H1 (cell line): ENCODE measurements at regions not wholly inside any gene's neighbourhood (a gene's known extent, or its start where the extent isn't known, plus 50 kb on each side); places are given as distances from the start of the nearest gene placed in this dataset.
A peak's percentile ranks its signal among the peaks of the same experiment; 100 is the strongest.

Source experiments
- CTCF ChIA-PET: fragments of 300-600 bp; sonication (Branson Sonifier 250); formaldehyde crosslinking; loops from one replicate; lab custom pipeline; 2021; ENCODE audit not compliant: partially characterized antibody; lab: Charles Lee
- POLR2A ChIA-PET: fragments of 300-600 bp; sonication (Branson Sonifier 250); formaldehyde crosslinking; loops from one replicate; lab custom pipeline; 2021; ENCODE audit warnings: inconsistent platforms; ENCODE audit not compliant: partially characterized antibody; lab: Charles Lee
- DNase-seq, 2 experiments: peaks; one replicate each; pipeline versions ENCODE4 v3.0.0 to v3.0.0-alpha.2; 2010 to 2022; ENCODE audit warnings: low spot score in 2 of 2, low read depth in 1 of 2, mixed read lengths in 1 of 2
- FAIRE-seq: peaks from 2 replicates; lab custom pipeline; 2011; peaks lifted over from hg19 to GRCh38; lab: Jason Lieb, UNC
- H2AFZ ChIP-seq: 2 replicates; pipeline ENCODE4 v1.8.1; 2012; ENCODE audit warnings: low read length, inconsistent platforms
- H2AK5ac ChIP-seq: 2 replicates; pipeline ENCODE4 v1.6.1; 2013; ENCODE audit warnings: low read depth, low read length
- H2BK120ac ChIP-seq: replicated peaks from 2 replicates; pipeline ENCODE3; 2013; ENCODE audit warnings: low read depth, low read length, inconsistent platforms
- H2BK12ac ChIP-seq: 2 replicates; pipeline ENCODE4 v1.6.1; 2013; ENCODE audit warnings: low read depth, low read length
- H2BK15ac ChIP-seq: 2 replicates; pipeline ENCODE4 v1.6.1; 2013; ENCODE audit warnings: low read length
- H2BK20ac ChIP-seq: 2 replicates; pipeline ENCODE4 v1.6.1; 2013; ENCODE audit warnings: low read length
- H2BK5ac ChIP-seq: 2 replicates; pipeline ENCODE4 v1.6.1; 2013; ENCODE audit warnings: low read depth, low read length
- H3K14ac ChIP-seq: 2 replicates; pipeline ENCODE4 v1.6.1; 2013; ENCODE audit warnings: inconsistent platforms; ENCODE audit not compliant: insufficient read length
- H3K18ac ChIP-seq: 2 replicates; pipeline ENCODE4 v1.6.1; 2013; ENCODE audit warnings: low read length; ENCODE audit errors: extremely low read depth
- H3K23ac ChIP-seq: 2 replicates; pipeline ENCODE4 v1.6.1; 2013; ENCODE audit warnings: inconsistent platforms; ENCODE audit not compliant: insufficient read length
- H3K23me2 ChIP-seq: 2 replicates; pipeline ENCODE4 v1.6.1; 2013; ENCODE audit warnings: low read depth, low read length
- H3K27ac ChIP-seq: 2 replicates; pipeline ENCODE4 v1.6.1; 2011; ENCODE audit warnings: low read depth, low read length, inconsistent platforms
- H3K27me3 ChIP-seq, 4 experiments: replicated peaks in 1 of 4; 1 replicate in 1 of 4; 2 replicates in 3 of 4; pipeline versions ENCODE4 v1.6.1 to v1.8.1; 2011 to 2013; ENCODE audit warnings: low read length in 3 of 4, mild to moderate bottlenecking in 3 of 4, inconsistent platforms in 2 of 4, mixed read lengths in 2 of 4, moderate library complexity in 1 of 4; ENCODE audit not compliant: control insufficient read depth in 3 of 4, insufficient read depth in 3 of 4; ENCODE audit errors: extremely low read depth in 1 of 4
- H3K36me3 ChIP-seq, 4 experiments: 2 replicates each; pipeline versions ENCODE4 v1.6.1 to v1.8.1; 2011 to 2013; ENCODE audit warnings: mild to moderate bottlenecking in 4 of 4, low read length in 3 of 4, moderate library complexity in 2 of 4, control low read depth in 1 of 4, inconsistent platforms in 1 of 4; ENCODE audit not compliant: insufficient read depth in 4 of 4, control insufficient read depth in 2 of 4
- H3K4ac ChIP-seq: replicated peaks from 2 replicates; pipeline ENCODE3; 2013; ENCODE audit warnings: low read length, low read depth, mixed read lengths, inconsistent platforms; ENCODE audit not compliant: insufficient read length
- H3K4me1 ChIP-seq, 4 experiments: replicated peaks in 1 of 4; 1 replicate in 1 of 4; 2 replicates in 3 of 4; pipeline versions ENCODE4 v1.6.1 to v1.8.1; 2011 to 2013; ENCODE audit warnings: low read length in 3 of 4, inconsistent platforms in 2 of 4, mixed read lengths in 1 of 4; ENCODE audit not compliant: insufficient read depth in 4 of 4, control insufficient read depth in 3 of 4
- H3K4me2 ChIP-seq, 2 experiments: 2 replicates each; pipeline versions ENCODE4 v1.6.1 to v1.8.1; 2011 to 2013; ENCODE audit warnings: low read depth in 2 of 2, low read length in 2 of 2, control low read depth in 1 of 2, inconsistent platforms in 1 of 2, mild to moderate bottlenecking in 1 of 2; ENCODE audit not compliant: insufficient read depth in 1 of 2
- H3K4me3 ChIP-seq, 4 experiments: fragments of 200-600, 300-600 bp in 1 of 4; sonication (generic), shearing (Covaris generic), sonication (Bioruptor Twin) in 1 of 4; 2 replicates each; pipeline versions ENCODE4 v1.5.1 to v1.8.1; 2011 to 2016; ENCODE audit warnings: low read length in 4 of 4, low read depth in 3 of 4, control low read depth in 2 of 4, inconsistent platforms in 2 of 4, mild to moderate bottlenecking in 2 of 4, mixed read lengths in 1 of 4, moderate library complexity in 1 of 4; ENCODE audit not compliant: insufficient read depth in 2 of 4; ENCODE audit errors: extremely low read depth in 1 of 4
- H3K56ac ChIP-seq: replicated peaks from 2 replicates; pipeline ENCODE3; 2013; ENCODE audit warnings: low read depth, mild to moderate bottlenecking, mixed read lengths, low read length, inconsistent platforms; ENCODE audit not compliant: insufficient read length
- H3K79me1 ChIP-seq: 2 replicates; pipeline ENCODE4 v1.6.1; 2013; ENCODE audit warnings: low read depth, low read length, control low read depth
- H3K79me2 ChIP-seq, 2 experiments: 2 replicates each; pipeline versions ENCODE4 v1.6.1 to v1.8.1; 2012 to 2013; ENCODE audit warnings: low read length in 2 of 2, mild to moderate bottlenecking in 2 of 2, inconsistent platforms in 1 of 2; ENCODE audit not compliant: insufficient read depth in 2 of 2, control insufficient read depth in 1 of 2
- H3K9ac ChIP-seq, 4 experiments: replicated peaks in 1 of 4; 1 replicate in 1 of 4; 2 replicates in 3 of 4; pipeline versions ENCODE4 v1.6.1 to v1.8.1; 2011 to 2013; ENCODE audit warnings: low read depth in 3 of 4, low read length in 3 of 4, control low read depth in 2 of 4, mild to moderate bottlenecking in 2 of 4, moderate library complexity in 2 of 4, inconsistent platforms in 1 of 4; ENCODE audit errors: extremely low read depth in 1 of 4
- H3K9me3 ChIP-seq, 2 experiments: 2 replicates each; pipeline versions ENCODE4 v1.6.1 to v1.8.1; 2012 to 2013; ENCODE audit warnings: mild to moderate bottlenecking in 2 of 2, moderate library complexity in 2 of 2, control low read depth in 1 of 2, inconsistent platforms in 1 of 2, low read depth in 1 of 2, low read length in 1 of 2, mixed read lengths in 1 of 2; ENCODE audit not compliant: insufficient read depth in 2 of 2
- H4K20me1 ChIP-seq, 2 experiments: replicated peaks in 1 of 2; 2 replicates each; pipeline versions ENCODE3 to v1.8.1; 2011 to 2013; ENCODE audit warnings: inconsistent platforms in 2 of 2, low read length in 2 of 2, mild to moderate bottlenecking in 1 of 2; ENCODE audit not compliant: insufficient read depth in 2 of 2, control insufficient read depth in 1 of 2
- H4K5ac ChIP-seq: 2 replicates; pipeline ENCODE4 v1.6.1; 2013; ENCODE audit warnings: low read length, low read depth, mixed read lengths, inconsistent platforms; ENCODE audit not compliant: insufficient read length
- H4K8ac ChIP-seq: 2 replicates; pipeline ENCODE4 v1.8.0; 2013; ENCODE audit warnings: mild to moderate bottlenecking, moderate library complexity, low read length, inconsistent platforms; ENCODE audit not compliant: insufficient read depth; ENCODE audit errors: extremely low read depth
- H4K91ac ChIP-seq: replicated peaks from 2 replicates; pipeline ENCODE3; 2013; ENCODE audit warnings: low read length, mixed read lengths, inconsistent platforms; ENCODE audit not compliant: insufficient read length
- EZH2 ChIP-seq: fragments of 200-600 bp; sonication (generic); IDR thresholded peaks from 2 replicates; pipeline ENCODE4 v1.7.1; 2012; ENCODE audit warnings: low read depth, mild to moderate bottlenecking, moderate library complexity, low read length, inconsistent platforms; ENCODE audit not compliant: severe bottlenecking
- HDAC6 ChIP-seq: IDR thresholded peaks from one replicate; pipeline ENCODE4 v1.7.1; 2012; ENCODE audit warnings: low read depth, mild to moderate bottlenecking, inconsistent platforms, low read length, moderate library complexity
- KDM1A ChIP-seq: fragments of 200-600, 300-600 bp; sonication (generic); IDR thresholded peaks from 2 replicates; pipeline ENCODE4 v1.7.1; 2016; ENCODE audit warnings: mild to moderate bottlenecking, low read length, borderline replicate concordance
- RBBP5 ChIP-seq: IDR thresholded peaks from 2 replicates; pipeline ENCODE4 v1.7.1; 2012; ENCODE audit warnings: low read depth, mild to moderate bottlenecking, inconsistent platforms, low read length, moderate library complexity, borderline replicate concordance
- SAP30 ChIP-seq: fragments of 300-600 bp; sonication (generic); IDR thresholded peaks from 2 replicates; pipeline ENCODE4 v1.7.1; 2012; ENCODE audit warnings: low read length, moderate library complexity, mild to moderate bottlenecking, inconsistent platforms; ENCODE audit not compliant: insufficient read depth, insufficient replicate concordance
- SP4 ChIP-seq: IDR thresholded peaks from 2 replicates; pipeline ENCODE4 v1.6.1; 2012; ENCODE audit warnings: low read length, inconsistent platforms
- WGBS, 2 experiments: shearing (Covaris generic) in 1 of 2; methylation state at CpG; one replicate each; pipeline versions ENCODE4 v1.1.6 to v1.1.7; 2013 to 2015; ENCODE audit warnings: low lambda C conversion rate in 2 of 2, mixed read lengths in 2 of 2, inconsistent platforms in 1 of 2, low coverage in 1 of 2, missing lambda C conversion rate in 1 of 2; ENCODE audit not compliant: insufficient replicate concordance in 2 of 2, insufficient coverage in 1 of 2, insufficient read length in 1 of 2; ENCODE audit errors: extremely low coverage in 1 of 2, missing lambda C conversion rate in 1 of 2; 5-methylcytosine and 5-hydroxymethylcytosine counted together

GRCh38 chr12:67504026-67504425 is 144.5 kb upstream of the DYRK2 start:
- Histone ChIP-seq H2AFZ (no peak overlapping the region), H3K14ac (no peak overlapping the region), H3K4ac (no peak overlapping the region), H3K23ac (no peak overlapping the region), H3K36me3 (no peaks in the 10 kb centered on the region), H2BK20ac (no peak overlapping the region), H4K8ac (no peak overlapping the region), H3K27me3 (no peaks in the 10 kb centered on the region), H2AK5ac (no peak overlapping the region), H2BK5ac (no peak overlapping the region), H3K9me3 (no peaks in the 10 kb centered on the region), H3K27ac (no peak overlapping the region), H2BK12ac (0 out of 2 replicates have a peak overlapping the region, but pooled peaks have one; percentile 70), H3K18ac (no peak overlapping the region), H2BK120ac (no peak overlapping the region), H4K5ac (no peak overlapping the region), H4K91ac (no peak overlapping the region), H3K4me1 (peaks cover 0 to 5% (median 2%) of the 10 kb centered on the region in 4 experiments; a peak in 2 of 7 replicates), H3K4me3 (no peak overlapping the region), H3K56ac (no peak overlapping the region), H3K79me2 (no peaks in the 10 kb centered on the region), H3K4me2 (no peak overlapping the region), H4K20me1 (no peaks in the 10 kb centered on the region), H3K79me1 (no peaks in the 10 kb centered on the region), H2BK15ac (no peak overlapping the region), H3K23me2 (no peaks in the 10 kb centered on the region; the same call in 1 of the 2 replicates), H3K9ac (no peak overlapping the region)
- POLR2A ChIA-PET = no interaction called here
- 95% methylated on average over 1 of the region's 1 CpG; no CpG with 5 or more reads in 1 of the 2 experiments for WGBS, 2 experiments
- CTCF ChIA-PET = no interaction called here
- DNase-seq (no peak), FAIRE-seq (no peak)
- TF ChIP-seq SP4 (no peak), RBBP5 (no peak), KDM1A (no peak), SAP30 (no peak), HDAC6 (no peak), EZH2 (no peak)
